Uterus (tissue), 2 donors: ENCODE measurements at regions not wholly inside any gene's neighbourhood (a gene's known extent, or its start where the extent isn't known, plus 50 kb on each side); places are given as distances from the start of the nearest gene placed in this dataset.

Source experiments
- CTCF ChIP-seq, 4 experiments: fragments of 200-600 bp in 2 of 4; fragments of 450-650 bp in 2 of 4; sonication (generic) in 2 of 4; IDR thresholded peaks; one replicate each; pipeline ENCODE4 v1.5.1; 2016 to 2019; ENCODE audit warnings: antibody characterized with exemption in 4 of 4, mild to moderate bottlenecking in 2 of 4, moderate library complexity in 1 of 4
- POLR2A ChIP-seq, 2 donors: fragments of 450-650 bp; IDR thresholded peaks; one replicate each; pipeline ENCODE4 v1.6.1; 2016; ENCODE audit warnings: antibody characterized with exemption in 2 of 2, mild to moderate bottlenecking in 1 of 2, moderate library complexity in 1 of 2

- TF ChIP-seq CTCF (IDR thresholded peaks at IDR 0.05) (no peak), POLR2A (IDR thresholded peaks at IDR 0.05) (no peak)
Measured at GRCh38 chr5:3925935-3926334, 330.3 kb downstream of the IRX1 start.
